PFSK-1 (cell line): ENCODE measurements at regions not wholly inside any gene's neighbourhood (a gene's known extent, or its start where the extent isn't known, plus 50 kb on each side); places are given as distances from the start of the nearest gene placed in this dataset.

ENCODE experiments used
- POLR2AphosphoS5 ChIP-seq: IDR thresholded peaks from 2 replicates; pipeline ENCODE4 v1.6.1; 2012; ENCODE audit warnings: low read depth, mild to moderate bottlenecking, control low read depth, low read length, moderate library complexity
- SIN3A ChIP-seq: IDR thresholded peaks from 2 replicates; pipeline ENCODE4 v1.6.1; 2012; ENCODE audit warnings: mild to moderate bottlenecking, low read length, moderate library complexity, borderline replicate concordance; ENCODE audit not compliant: insufficient read depth
- TAF1 ChIP-seq: IDR thresholded peaks from 2 replicates; pipeline ENCODE4 v1.6.1; 2012; ENCODE audit warnings: low read length, control low read depth, borderline replicate concordance; ENCODE audit not compliant: insufficient read depth
- TF ChIP-seq, protein P1 (sequence below), 2 experiments: IDR thresholded peaks; 2 replicates each; pipeline versions ENCODE4 v1.6.1 to v1.8.0; 2011 to 2012; ENCODE audit warnings: low read depth in 2 of 2, low read length in 2 of 2, control low read depth in 1 of 2, inconsistent platforms in 1 of 2, mild to moderate bottlenecking in 1 of 2, moderate library complexity in 1 of 2; ENCODE audit not compliant: insufficient read depth in 1 of 2

DNA sequence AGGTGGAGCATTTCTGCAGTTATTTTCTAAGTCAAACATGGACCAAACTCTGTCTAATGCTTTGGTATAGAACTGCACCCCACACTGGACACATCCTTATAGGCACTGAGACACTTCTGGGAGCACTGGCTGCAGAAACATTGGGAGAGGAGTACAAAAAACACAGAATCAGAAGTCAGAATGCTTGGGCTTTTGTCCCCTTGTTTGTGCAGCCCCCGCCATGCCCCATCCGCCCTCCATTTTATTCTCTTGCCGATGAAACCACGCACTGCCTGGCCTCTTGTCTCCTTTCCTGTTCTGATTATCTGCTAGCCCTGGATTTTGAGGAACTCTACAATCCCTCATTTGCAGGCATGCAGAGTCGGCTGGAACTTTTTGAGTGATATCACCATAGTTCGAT lies 1201.2 kb downstream of the TBC1D22A start:
- TF ChIP-seq POLR2AphosphoS5 (no peak), TAF1 (no peak), SIN3A (no peak)
- TF ChIP-seq, protein P1, sequence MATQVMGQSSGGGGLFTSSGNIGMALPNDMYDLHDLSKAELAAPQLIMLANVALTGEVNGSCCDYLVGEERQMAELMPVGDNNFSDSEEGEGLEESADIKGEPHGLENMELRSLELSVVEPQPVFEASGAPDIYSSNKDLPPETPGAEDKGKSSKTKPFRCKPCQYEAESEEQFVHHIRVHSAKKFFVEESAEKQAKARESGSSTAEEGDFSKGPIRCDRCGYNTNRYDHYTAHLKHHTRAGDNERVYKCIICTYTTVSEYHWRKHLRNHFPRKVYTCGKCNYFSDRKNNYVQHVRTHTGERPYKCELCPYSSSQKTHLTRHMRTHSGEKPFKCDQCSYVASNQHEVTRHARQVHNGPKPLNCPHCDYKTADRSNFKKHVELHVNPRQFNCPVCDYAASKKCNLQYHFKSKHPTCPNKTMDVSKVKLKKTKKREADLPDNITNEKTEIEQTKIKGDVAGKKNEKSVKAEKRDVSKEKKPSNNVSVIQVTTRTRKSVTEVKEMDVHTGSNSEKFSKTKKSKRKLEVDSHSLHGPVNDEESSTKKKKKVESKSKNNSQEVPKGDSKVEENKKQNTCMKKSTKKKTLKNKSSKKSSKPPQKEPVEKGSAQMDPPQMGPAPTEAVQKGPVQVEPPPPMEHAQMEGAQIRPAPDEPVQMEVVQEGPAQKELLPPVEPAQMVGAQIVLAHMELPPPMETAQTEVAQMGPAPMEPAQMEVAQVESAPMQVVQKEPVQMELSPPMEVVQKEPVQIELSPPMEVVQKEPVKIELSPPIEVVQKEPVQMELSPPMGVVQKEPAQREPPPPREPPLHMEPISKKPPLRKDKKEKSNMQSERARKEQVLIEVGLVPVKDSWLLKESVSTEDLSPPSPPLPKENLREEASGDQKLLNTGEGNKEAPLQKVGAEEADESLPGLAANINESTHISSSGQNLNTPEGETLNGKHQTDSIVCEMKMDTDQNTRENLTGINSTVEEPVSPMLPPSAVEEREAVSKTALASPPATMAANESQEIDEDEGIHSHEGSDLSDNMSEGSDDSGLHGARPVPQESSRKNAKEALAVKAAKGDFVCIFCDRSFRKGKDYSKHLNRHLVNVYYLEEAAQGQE (IDR thresholded peaks at IDR 0.05; ENCODE audit: insufficient read depth in 1 of 2, low read depth in 2 of 2, low read length in 2 of 2): no peak
